ENCODE measurements at regions not wholly inside any gene's neighbourhood (a gene's known extent, or its start where the extent isn't known, plus 50 kb on each side); places are given as distances from the start of the nearest gene placed in this dataset.

- no peak for TF ChIP-seq SIX5 (IDR thresholded peaks at IDR 0.05; ENCODE audit: low read depth, low read length)
- TF ChIP-seq KDM4A (IDR thresholded peaks at IDR 0.05; ENCODE audit: low read depth, low read length, severe bottlenecking) = no peak
- TF ChIP-seq USF2 (IDR thresholded peaks at IDR 0.05; ENCODE audit: low read length) = no peak
- no peak for TF ChIP-seq CTCF (IDR thresholded peaks at IDR 0.05; ENCODE audit: control extremely low read depth in 1 of 3, insufficient read depth in 1 of 3, low read depth in 1 of 3, low read length in 3 of 3)
- TF ChIP-seq, protein P1, sequence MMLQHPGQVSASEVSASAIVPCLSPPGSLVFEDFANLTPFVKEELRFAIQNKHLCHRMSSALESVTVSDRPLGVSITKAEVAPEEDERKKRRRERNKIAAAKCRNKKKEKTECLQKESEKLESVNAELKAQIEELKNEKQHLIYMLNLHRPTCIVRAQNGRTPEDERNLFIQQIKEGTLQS (IDR thresholded peaks at IDR 0.05; ENCODE audit: insufficient read depth, low read depth, low read length) = no peak
- no peak for TF ChIP-seq HDAC2 (IDR thresholded peaks at IDR 0.05; ENCODE audit: borderline replicate concordance in 1 of 2, low read depth in 2 of 2, low read length in 2 of 2)
- no peak for TF ChIP-seq CTBP2 (IDR thresholded peaks at IDR 0.05; ENCODE audit: borderline replicate concordance, insufficient read depth, insufficient read length, low read length)
These were observed 84.6 kb downstream of the MYEOV start (continued) for GRCh38 chr11:69378303-69379141.

All from H1 (cell line).